SKM-1 treated with dmso at 0.1 percent for 144 hours (cell line): ENCODE measurements at regions not wholly inside any gene's neighbourhood (a gene's known extent, or its start where the extent isn't known, plus 50 kb on each side); places are given as distances from the start of the nearest gene placed in this dataset.
A peak's percentile ranks its signal among the peaks of the same experiment; 100 is the strongest.

Experiments
- DNase-seq: peaks from one replicate; lab custom pipeline; 2025; ENCODE audit not compliant: unreplicated experiment; lab: John Stamatoyannopoulos, UW

- no peak for DNase-seq
Measured at GRCh38 chr5:175054243-175054642, 329.9 kb downstream of the MSX2 start.

GRCh38 chr5:175052351-175052750, 328.0 kb downstream of the MSX2 start:
- DNase-seq = no peak

- no peak for DNase-seq
Measured at GRCh38 chr5:175047048-175047447, 322.7 kb downstream of the MSX2 start.

- no peak for DNase-seq
Measured at GRCh38 chr5:175045820-175046219, 321.4 kb downstream of the MSX2 start.

GRCh38 chr5:175037820-175038219, 313.4 kb downstream of the MSX2 start:
- no peak for DNase-seq

GRCh38 chr5:175035882-175036533, 311.6 kb downstream of the MSX2 start:
- DNase-seq = no peak

GRCh38 chr5:175034924-175035323, 310.5 kb downstream of the MSX2 start:
- no peak for DNase-seq

- DNase-seq = no peak
Measured at GRCh38 chr5:175032741-175033151, 308.4 kb downstream of the MSX2 start.

- DNase-seq = no peak
Measured at GRCh38 chr5:175032013-175032412, 307.6 kb downstream of the MSX2 start.

GRCh38 chr5:175027390-175027789, 303.0 kb downstream of the MSX2 start:
- DNase-seq = no peak

GRCh38 chr5:175025077-175025476, 300.7 kb downstream of the MSX2 start:
- DNase-seq = no peak

GRCh38 chr5:175021841-175022625, 297.7 kb downstream of the MSX2 start:
- DNase-seq = no peak

- DNase-seq = no peak
Measured at GRCh38 chr5:175021321-175021720, 296.9 kb downstream of the MSX2 start.

GRCh38 chr5:175015028-175015685, 290.8 kb downstream of the MSX2 start:
- DNase-seq = peak; percentile 30

- no peak for DNase-seq
Measured at GRCh38 chr5:175013251-175013650, 288.9 kb downstream of the MSX2 start.

- no peak for DNase-seq
Measured at GRCh38 chr5:175012267-175012666, 287.9 kb downstream of the MSX2 start.

- no peak for DNase-seq
Measured at GRCh38 chr5:175003531-175003930, 279.1 kb downstream of the MSX2 start.

GRCh38 chr5:175001876-175002645, 277.7 kb downstream of the MSX2 start:
- DNase-seq = no peak

- no peak for DNase-seq
Measured at GRCh38 chr5:175001311-175001710, 276.9 kb downstream of the MSX2 start.

GRCh38 chr5:174999581-174999980, 275.2 kb downstream of the MSX2 start:
- no peak for DNase-seq

- DNase-seq = no peak
Measured at GRCh38 chr5:174998131-174998730, 273.8 kb downstream of the MSX2 start.
